ENCODE measurements at regions not wholly inside any gene's neighbourhood (a gene's known extent, or its start where the extent isn't known, plus 50 kb on each side); places are given as distances from the start of the nearest gene placed in this dataset.

GRCh38 chr6:16849988-16850680 is 88.9 kb upstream of the ATXN1 start:
- FAIRE-seq, result no peak
- DNase-seq (ENCODE audit: insufficient read length, low spot score), result no peak
- TF ChIP-seq, protein P1, sequence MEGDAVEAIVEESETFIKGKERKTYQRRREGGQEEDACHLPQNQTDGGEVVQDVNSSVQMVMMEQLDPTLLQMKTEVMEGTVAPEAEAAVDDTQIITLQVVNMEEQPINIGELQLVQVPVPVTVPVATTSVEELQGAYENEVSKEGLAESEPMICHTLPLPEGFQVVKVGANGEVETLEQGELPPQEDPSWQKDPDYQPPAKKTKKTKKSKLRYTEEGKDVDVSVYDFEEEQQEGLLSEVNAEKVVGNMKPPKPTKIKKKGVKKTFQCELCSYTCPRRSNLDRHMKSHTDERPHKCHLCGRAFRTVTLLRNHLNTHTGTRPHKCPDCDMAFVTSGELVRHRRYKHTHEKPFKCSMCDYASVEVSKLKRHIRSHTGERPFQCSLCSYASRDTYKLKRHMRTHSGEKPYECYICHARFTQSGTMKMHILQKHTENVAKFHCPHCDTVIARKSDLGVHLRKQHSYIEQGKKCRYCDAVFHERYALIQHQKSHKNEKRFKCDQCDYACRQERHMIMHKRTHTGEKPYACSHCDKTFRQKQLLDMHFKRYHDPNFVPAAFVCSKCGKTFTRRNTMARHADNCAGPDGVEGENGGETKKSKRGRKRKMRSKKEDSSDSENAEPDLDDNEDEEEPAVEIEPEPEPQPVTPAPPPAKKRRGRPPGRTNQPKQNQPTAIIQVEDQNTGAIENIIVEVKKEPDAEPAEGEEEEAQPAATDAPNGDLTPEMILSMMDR (IDR thresholded peaks at IDR 0.05; ENCODE audit: insufficient read depth, missing control alignments), result no peak

DNA sequence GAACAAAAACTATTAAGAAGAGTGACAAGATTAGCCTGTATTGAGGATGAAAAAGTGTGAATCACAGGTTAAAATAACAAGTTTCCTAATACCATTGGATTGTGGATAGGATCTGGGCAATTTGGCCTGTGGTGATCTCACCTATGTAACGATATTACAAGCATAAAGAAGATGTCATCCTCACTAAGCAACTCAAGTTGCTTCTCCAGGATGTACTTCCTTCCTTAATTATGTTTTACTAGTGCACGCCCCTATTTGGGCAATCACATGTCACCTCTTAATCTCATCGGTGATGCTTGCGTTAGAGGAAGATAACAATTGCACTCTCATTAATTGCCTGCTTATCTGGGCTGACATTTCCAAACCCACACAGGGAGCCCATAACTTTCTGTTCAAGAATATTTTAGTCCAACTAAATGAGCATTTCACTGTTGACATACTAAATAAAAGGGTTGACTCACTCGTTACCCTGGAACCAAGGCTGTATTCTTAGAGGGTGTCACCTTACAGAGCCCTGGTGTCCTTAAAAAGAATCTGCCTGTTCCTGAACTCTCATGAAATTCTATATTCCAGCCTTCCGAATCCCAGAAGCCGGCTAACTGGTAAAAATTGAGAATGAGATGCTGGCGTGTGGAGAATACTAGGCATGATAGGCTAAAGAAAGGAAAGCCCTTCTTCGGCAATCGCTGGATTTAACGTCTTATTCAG is 88.2 kb upstream of the ATXN1 start:
- no peak for FAIRE-seq
- DNase-seq (ENCODE audit: insufficient read length, low spot score), result no peak
- TF ChIP-seq, protein P1 (IDR thresholded peaks at IDR 0.05; ENCODE audit: insufficient read depth, missing control alignments), result no peak

- no peak for DNase-seq (ENCODE audit: insufficient read length, low spot score)
- FAIRE-seq, result no peak
- TF ChIP-seq, protein P1 (IDR thresholded peaks at IDR 0.05; ENCODE audit: insufficient read depth, missing control alignments), result no peak
Observed at GRCh38 chr6:16846399-16846778, 85.1 kb upstream of the ATXN1 start.

DNA sequence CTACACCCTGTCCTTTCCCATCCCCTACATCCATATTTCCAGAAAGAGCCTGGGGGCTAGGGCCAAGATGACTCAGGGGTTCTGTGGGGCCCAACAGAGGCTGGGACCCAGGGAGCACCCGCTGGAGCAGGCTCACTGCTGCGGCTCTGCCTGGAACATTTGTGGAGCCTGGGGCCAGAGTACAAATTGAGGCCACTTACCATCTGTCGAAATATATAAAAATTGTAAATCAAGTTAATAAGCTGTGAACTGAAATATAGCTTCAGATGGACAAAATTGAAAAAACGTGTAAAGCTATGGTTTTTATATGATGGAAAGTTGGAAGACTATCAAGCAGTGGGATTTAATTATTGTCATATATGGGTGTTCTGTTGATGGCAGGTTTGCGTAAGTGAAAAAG is 82.9 kb upstream of the ATXN1 start:
- FAIRE-seq, result no peak
- no peak for DNase-seq (ENCODE audit: insufficient read length, low spot score)
- TF ChIP-seq, protein P1 (IDR thresholded peaks at IDR 0.05; ENCODE audit: insufficient read depth, missing control alignments), result no peak

GRCh38 chr6:16842676-16843075 is 81.4 kb upstream of the ATXN1 start:
- FAIRE-seq (no peak), DNase-seq (ENCODE audit: insufficient read length, low spot score) (no peak)

GRCh38 chr6:16841241-16841640 is 80.0 kb upstream of the ATXN1 start:
- TF ChIP-seq, protein P1 (IDR thresholded peaks at IDR 0.05; ENCODE audit: insufficient read depth, missing control alignments), result no peak
- FAIRE-seq (no peak), DNase-seq (ENCODE audit: insufficient read length, low spot score) (no peak)

More at GRCh38 chr6:16842676-16843075, 81.4 kb upstream of the ATXN1 start:
- TF ChIP-seq, protein P1 (IDR thresholded peaks at IDR 0.05; ENCODE audit: insufficient read depth, missing control alignments), result no peak

DNA sequence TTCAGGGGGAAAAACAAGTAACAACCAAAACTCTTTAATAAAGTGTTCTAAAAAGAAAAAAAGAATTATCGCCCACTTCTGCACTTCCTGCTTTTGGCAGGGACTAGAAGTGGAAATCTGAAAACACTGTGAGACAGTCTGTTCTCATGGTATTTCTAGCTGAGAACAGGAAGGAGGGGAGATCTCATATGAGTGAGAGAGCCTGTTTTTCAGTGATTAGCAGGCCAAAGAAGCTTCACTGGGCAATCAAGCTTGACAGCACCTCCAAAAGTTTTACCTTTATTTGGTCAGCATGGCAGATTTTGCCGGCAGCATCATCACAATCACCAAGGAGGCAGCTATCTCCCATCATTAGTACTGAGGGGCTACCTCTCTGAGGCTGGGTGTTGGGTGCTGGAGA is 79.5 kb upstream of the ATXN1 start:
- TF ChIP-seq, protein P1 (IDR thresholded peaks at IDR 0.05; ENCODE audit: insufficient read depth, missing control alignments), result no peak
- no peak for FAIRE-seq
- no peak for DNase-seq (ENCODE audit: insufficient read length, low spot score)

Measured in D721Med (cell line).